ENCODE measurements at regions not wholly inside any gene's neighbourhood (a gene's known extent, or its start where the extent isn't known, plus 50 kb on each side); places are given as distances from the start of the nearest gene placed in this dataset.
"Not testable (repeated sequence)": the region's sequence is repeated elsewhere in the genome, so short reads cannot be mapped to it uniquely, and the experiment has no call there.

- no peak overlapping the region for H3K27ac Mint-ChIP-seq
- H3K4me1 Mint-ChIP-seq = no peaks in the 10 kb centered on the region
- no peak overlapping the region for H3K4me3 Mint-ChIP-seq
- peaks cover 2% of the 10 kb centered on the region for H3K27me3 Mint-ChIP-seq
- peaks cover 0 to 5% of the 10 kb centered on the region in 2 donors for H3K9me3 Mint-ChIP-seq
- ATAC-seq (no peak), DNase-seq (no peak)
Observed at GRCh38 chr5:135776457-135776856, 58.0 kb upstream of the SLC25A48 start.

GRCh38 chr5:135761746-135762145 lies 72.7 kb upstream of the SLC25A48 start:
- Mint-ChIP-seq H3K4me1 (no peaks in the 10 kb centered on the region), H3K27ac (no peak overlapping the region), H3K4me3 (no peak overlapping the region), H3K27me3 (no peaks in the 10 kb centered on the region), H3K9me3 (no peaks in the 10 kb centered on the region)
- ATAC-seq = no peak
- DNase-seq = no peak

GRCh38 chr5:135759149-135759784 lies 75.2 kb upstream of the SLC25A48 start:
- no peaks in the 10 kb centered on the region for H3K27me3 Mint-ChIP-seq
- no peaks in the 10 kb centered on the region for H3K4me1 Mint-ChIP-seq
- DNase-seq = no peak
- no peak for ATAC-seq
- H3K27ac Mint-ChIP-seq = no peak overlapping the region
- no peak overlapping the region for H3K4me3 Mint-ChIP-seq
- H3K9me3 Mint-ChIP-seq = no peaks in the 10 kb centered on the region

- DNase-seq = no peak
- H3K9me3 Mint-ChIP-seq = peaks cover 0 to 5% of the 10 kb centered on the region in 2 donors
- H3K4me3 Mint-ChIP-seq = no peak overlapping the region
- no peak overlapping the region for H3K27ac Mint-ChIP-seq
- H3K4me1 Mint-ChIP-seq = no peaks in the 10 kb centered on the region
- no peaks in the 10 kb centered on the region for H3K27me3 Mint-ChIP-seq
- ATAC-seq = peak; percentile 57
Observed at GRCh38 chr5:135753990-135754389, 80.5 kb upstream of the SLC25A48 start.

GRCh38 chr5:135750506-135750905 lies 84.0 kb upstream of the SLC25A48 start:
- H3K27ac Mint-ChIP-seq = no peak overlapping the region
- peak; percentile 8 for ATAC-seq

GRCh38 chr5:135747824-135748223 lies 86.6 kb upstream of the SLC25A48 start:
- Mint-ChIP-seq H3K27ac (no peak overlapping the region), H3K4me1 (no peaks in the 10 kb centered on the region)

More at GRCh38 chr5:135750506-135750905, 84.0 kb upstream of the SLC25A48 start:
- Mint-ChIP-seq H3K9me3 (peaks cover 0 to 22% of the 10 kb centered on the region in 2 donors), H3K4me1 (no peaks in the 10 kb centered on the region), H3K4me3 (no peak overlapping the region), H3K27me3 (no peaks in the 10 kb centered on the region)
- DNase-seq = no peak

GRCh38 chr5:135745897-135746500 lies 88.5 kb upstream of the SLC25A48 start:
- Mint-ChIP-seq H3K27ac (peak overlapping the region in 1 of 2 donors; percentile 88), H3K4me3 (no peak overlapping the region), H3K27me3 (no peaks in the 10 kb centered on the region), H3K9me3 (peaks cover 0 to 22% of the 10 kb centered on the region in 2 donors), H3K4me1 (no peaks in the 10 kb centered on the region)
- no peak for ATAC-seq
- no peak for DNase-seq

More at GRCh38 chr5:135747824-135748223, 86.6 kb upstream of the SLC25A48 start:
- DNase-seq (no peak), ATAC-seq (no peak)
- H3K4me3 Mint-ChIP-seq = no peak overlapping the region
- H3K9me3 Mint-ChIP-seq = peaks cover 0 to 22% of the 10 kb centered on the region in 2 donors
- H3K27me3 Mint-ChIP-seq = no peaks in the 10 kb centered on the region

GRCh38 chr5:135743705-135744411 lies 90.6 kb upstream of the SLC25A48 start:
- H3K4me3 Mint-ChIP-seq = no peak overlapping the region

GRCh38 chr5:135743181-135743580 lies 91.3 kb upstream of the SLC25A48 start:
- H3K27me3 Mint-ChIP-seq = no peaks in the 10 kb centered on the region
- ATAC-seq (no peak), DNase-seq (no peak)
- peaks cover 0 to 17% of the 10 kb centered on the region in 2 donors for H3K9me3 Mint-ChIP-seq
- no peak overlapping the region for H3K27ac Mint-ChIP-seq
- H3K4me3 Mint-ChIP-seq = no peak overlapping the region
- no peaks in the 10 kb centered on the region for H3K4me1 Mint-ChIP-seq

More at GRCh38 chr5:135743705-135744411, 90.6 kb upstream of the SLC25A48 start:
- DNase-seq (no peak), ATAC-seq (no peak)
- Mint-ChIP-seq H3K4me1 (no peaks in the 10 kb centered on the region), H3K27me3 (no peaks in the 10 kb centered on the region), H3K9me3 (peaks cover 0 to 17% of the 10 kb centered on the region in 2 donors), H3K27ac (no peak overlapping the region)

- H3K27me3 Mint-ChIP-seq, H3K4me1 Mint-ChIP-seq, ATAC-seq, DNase-seq, H3K27ac Mint-ChIP-seq, H3K4me3 Mint-ChIP-seq: not testable (repeated sequence)
- peaks cover 0 to 17% of the 10 kb centered on the region in 2 donors for H3K9me3 Mint-ChIP-seq
Observed at GRCh38 chr5:135742240-135742639, 92.2 kb upstream of the SLC25A48 start.

- ATAC-seq (no peak), DNase-seq (no peak)
- Mint-ChIP-seq H3K4me1 (no peaks in the 10 kb centered on the region), H3K27me3 (peaks cover 4% of the 10 kb centered on the region), H3K27ac (no peak overlapping the region), H3K4me3 (no peak overlapping the region), H3K9me3 (peaks cover 0 to 5% of the 10 kb centered on the region in 2 donors)
Observed at GRCh38 chr5:135741040-135741439, 93.4 kb upstream of the SLC25A48 start.

- H3K4me1 Mint-ChIP-seq = no peaks in the 10 kb centered on the region
- DNase-seq (no peak), ATAC-seq (no peak)
- peaks cover 10% of the 10 kb centered on the region for H3K27me3 Mint-ChIP-seq
- H3K27ac Mint-ChIP-seq = no peak overlapping the region
- no peaks in the 10 kb centered on the region for H3K9me3 Mint-ChIP-seq
- H3K4me3 Mint-ChIP-seq = no peak overlapping the region
Observed at GRCh38 chr5:135740475-135740874, 94.0 kb upstream of the SLC25A48 start.

GRCh38 chr5:135739383-135739981 lies 95.0 kb upstream of the SLC25A48 start:
- no peak overlapping the region for H3K4me3 Mint-ChIP-seq
- no peaks in the 10 kb centered on the region for H3K4me1 Mint-ChIP-seq
- no peak overlapping the region for H3K27ac Mint-ChIP-seq
- no peak for DNase-seq
- ATAC-seq = no peak
- H3K27me3 Mint-ChIP-seq = peaks cover 10% of the 10 kb centered on the region
- H3K9me3 Mint-ChIP-seq = no peaks in the 10 kb centered on the region

GRCh38 chr5:135738564-135738875 lies 95.9 kb upstream of the SLC25A48 start:
- peaks cover 10% of the 10 kb centered on the region for H3K27me3 Mint-ChIP-seq
- H3K27ac Mint-ChIP-seq = no peak overlapping the region
- no peaks in the 10 kb centered on the region for H3K9me3 Mint-ChIP-seq
- DNase-seq = no peak
- no peaks in the 10 kb centered on the region for H3K4me1 Mint-ChIP-seq
- no peak overlapping the region for H3K4me3 Mint-ChIP-seq
- no peak for ATAC-seq

GRCh38 chr5:135737701-135738563 lies 96.5 kb upstream of the SLC25A48 start:
- H3K9me3 Mint-ChIP-seq = no peaks in the 10 kb centered on the region
- DNase-seq (no peak), ATAC-seq (peak; percentile 18)
- H3K27ac Mint-ChIP-seq = no peak overlapping the region
- no peaks in the 10 kb centered on the region for H3K4me1 Mint-ChIP-seq
- H3K27me3 Mint-ChIP-seq = peaks cover 10% of the 10 kb centered on the region
- H3K4me3 Mint-ChIP-seq = no peak overlapping the region
